ENCODE measurements at regions not wholly inside any gene's neighbourhood (a gene's known extent, or its start where the extent isn't known, plus 50 kb on each side); places are given as distances from the start of the nearest gene placed in this dataset.

- Histone ChIP-seq H3K4me3 (ENCODE audit: low read length) (no peak overlapping the region), H3K27ac (ENCODE audit: low read length) (peak overlapping the region; percentile 78), H3K9me3 (ENCODE audit: low read length) (no peaks in the 10 kb centered on the region), H3K36me3 (ENCODE audit: insufficient read depth, low read length) (no peaks in the 10 kb centered on the region), H3K4me2 (ENCODE audit: low read length) (no peak overlapping the region), H3F3A (ENCODE audit: insufficient read depth, low read length, poor library complexity, severe bottlenecking) (no peaks in the 10 kb centered on the region), H3K9ac (ENCODE audit: low read length) (peak overlapping the region; percentile 34), H3K79me2 (replicated peaks; ENCODE audit: insufficient read depth, low read length) (no peaks in the 10 kb centered on the region), H3K27me3 (ENCODE audit: insufficient read depth, low read depth, low read length) (no peaks in the 10 kb centered on the region), H3K9me2 (ENCODE audit: insufficient read depth, low read length) (no peaks in the 10 kb centered on the region), H2AFZ (ENCODE audit: low read depth, low read length) (no peak overlapping the region), H4K20me1 (ENCODE audit: insufficient read depth) (no peaks in the 10 kb centered on the region)
- TF ChIP-seq MXI1 (conservative IDR thresholded peaks at IDR 0.05; ENCODE audit: poor library complexity, severe bottlenecking) (no peak), EZH2 (IDR thresholded peaks at IDR 0.05; ENCODE audit: borderline replicate concordance, insufficient read depth, low read length, poor library complexity, severe bottlenecking) (no peak), REST (IDR thresholded peaks at IDR 0.05; ENCODE audit: borderline replicate concordance) (no peak), RAD21 (conservative IDR thresholded peaks at IDR 0.05) (no peak), EP300 (conservative IDR thresholded peaks at IDR 0.05; ENCODE audit: poor library complexity, severe bottlenecking) (peak; percentile 87), TAF1 (IDR thresholded peaks at IDR 0.05; ENCODE audit: low read depth) (no peak), CTCF (IDR thresholded peaks at IDR 0.05; ENCODE audit: poor library complexity, severe bottlenecking) (no peak), SMC3 (conservative IDR thresholded peaks at IDR 0.05; ENCODE audit: poor library complexity) (peak; percentile 26), POLR2AphosphoS5 (IDR thresholded peaks at IDR 0.05) (peak; percentile 33)
These were observed 425.8 kb upstream of the CAMK1G start for GRCh38 chr1:209157546-209158249.

- Histone ChIP-seq H3K4me2 (ENCODE audit: low read length) (no peak overlapping the region), H3K79me2 (replicated peaks; ENCODE audit: insufficient read depth, low read length) (no peaks in the 10 kb centered on the region), H2AFZ (ENCODE audit: low read depth, low read length) (no peak overlapping the region)
These were observed 424.7 kb upstream of the CAMK1G start for GRCh38 chr1:209158851-209159250.

More at GRCh38 chr1:209158851-209159250, 424.7 kb upstream of the CAMK1G start:
- no peaks in the 10 kb centered on the region for H3K9me3 ChIP-seq (ENCODE audit: low read length)
- peak overlapping the region; percentile 78 for H3K27ac ChIP-seq (ENCODE audit: low read length)
- H3K36me3 ChIP-seq (ENCODE audit: insufficient read depth, low read length), result no peaks in the 10 kb centered on the region
- no peak for TF ChIP-seq CTCF (IDR thresholded peaks at IDR 0.05; ENCODE audit: poor library complexity, severe bottlenecking)
- no peak for TF ChIP-seq EP300 (conservative IDR thresholded peaks at IDR 0.05; ENCODE audit: poor library complexity, severe bottlenecking)
- no peak for TF ChIP-seq POLR2AphosphoS5 (IDR thresholded peaks at IDR 0.05)
- TF ChIP-seq REST (IDR thresholded peaks at IDR 0.05; ENCODE audit: borderline replicate concordance), result no peak
- TF ChIP-seq MXI1 (conservative IDR thresholded peaks at IDR 0.05; ENCODE audit: poor library complexity, severe bottlenecking), result no peak
- TF ChIP-seq TAF1 (IDR thresholded peaks at IDR 0.05; ENCODE audit: low read depth), result no peak
- TF ChIP-seq EZH2 (IDR thresholded peaks at IDR 0.05; ENCODE audit: borderline replicate concordance, insufficient read depth, low read length, poor library complexity, severe bottlenecking), result no peak
- TF ChIP-seq RAD21 (conservative IDR thresholded peaks at IDR 0.05), result no peak
- TF ChIP-seq SMC3 (conservative IDR thresholded peaks at IDR 0.05; ENCODE audit: poor library complexity), result no peak
- H3K27me3 ChIP-seq (ENCODE audit: insufficient read depth, low read depth, low read length), result no peaks in the 10 kb centered on the region
- H3K9me2 ChIP-seq (ENCODE audit: insufficient read depth, low read length), result no peaks in the 10 kb centered on the region
- H3K4me3 ChIP-seq (ENCODE audit: low read length), result no peak overlapping the region
- H3K9ac ChIP-seq (ENCODE audit: low read length), result no peak overlapping the region
- no peaks in the 10 kb centered on the region for H4K20me1 ChIP-seq (ENCODE audit: insufficient read depth)
- H3F3A ChIP-seq (ENCODE audit: insufficient read depth, low read length, poor library complexity, severe bottlenecking), result no peaks in the 10 kb centered on the region
